ENCODE measurements at regions not wholly inside any gene's neighbourhood (a gene's known extent, or its start where the extent isn't known, plus 50 kb on each side); places are given as distances from the start of the nearest gene placed in this dataset.

DNA sequence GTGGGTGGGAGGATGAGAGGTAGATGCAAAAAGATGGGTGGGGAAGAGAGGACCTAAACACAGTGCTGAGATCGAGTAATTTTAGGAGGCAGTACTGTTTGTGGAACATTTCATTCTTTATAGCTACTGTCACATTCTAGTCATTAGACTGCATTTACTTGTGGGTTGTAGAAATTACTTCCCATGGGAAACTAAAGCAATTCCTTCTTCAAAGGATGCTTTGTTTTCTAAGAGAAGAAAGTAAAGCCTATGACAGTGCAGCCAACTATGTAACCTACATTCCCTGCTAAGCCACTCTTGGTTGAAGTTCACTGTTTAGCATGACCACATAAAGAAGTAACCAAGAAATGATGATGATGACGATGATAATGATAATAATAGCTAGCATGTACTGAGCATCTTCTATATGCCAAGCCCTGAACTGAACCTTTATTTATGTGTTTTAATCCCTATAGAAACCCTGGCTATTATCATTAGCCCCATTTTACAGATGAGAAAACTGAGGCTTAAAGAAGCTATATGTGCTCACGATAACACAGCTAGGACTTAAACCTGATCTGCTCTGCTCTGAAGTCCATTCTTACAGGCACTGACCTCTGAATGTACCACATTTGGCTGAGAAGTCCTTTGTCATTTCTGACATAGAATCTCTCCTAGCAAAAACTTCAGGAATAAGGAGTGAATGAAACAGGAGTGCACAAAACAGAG, 114.5 kb upstream of the KIT start:
- TF ChIP-seq, protein P1, sequence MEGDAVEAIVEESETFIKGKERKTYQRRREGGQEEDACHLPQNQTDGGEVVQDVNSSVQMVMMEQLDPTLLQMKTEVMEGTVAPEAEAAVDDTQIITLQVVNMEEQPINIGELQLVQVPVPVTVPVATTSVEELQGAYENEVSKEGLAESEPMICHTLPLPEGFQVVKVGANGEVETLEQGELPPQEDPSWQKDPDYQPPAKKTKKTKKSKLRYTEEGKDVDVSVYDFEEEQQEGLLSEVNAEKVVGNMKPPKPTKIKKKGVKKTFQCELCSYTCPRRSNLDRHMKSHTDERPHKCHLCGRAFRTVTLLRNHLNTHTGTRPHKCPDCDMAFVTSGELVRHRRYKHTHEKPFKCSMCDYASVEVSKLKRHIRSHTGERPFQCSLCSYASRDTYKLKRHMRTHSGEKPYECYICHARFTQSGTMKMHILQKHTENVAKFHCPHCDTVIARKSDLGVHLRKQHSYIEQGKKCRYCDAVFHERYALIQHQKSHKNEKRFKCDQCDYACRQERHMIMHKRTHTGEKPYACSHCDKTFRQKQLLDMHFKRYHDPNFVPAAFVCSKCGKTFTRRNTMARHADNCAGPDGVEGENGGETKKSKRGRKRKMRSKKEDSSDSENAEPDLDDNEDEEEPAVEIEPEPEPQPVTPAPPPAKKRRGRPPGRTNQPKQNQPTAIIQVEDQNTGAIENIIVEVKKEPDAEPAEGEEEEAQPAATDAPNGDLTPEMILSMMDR (conservative IDR thresholded peaks at IDR 0.05; ENCODE audit: low read depth, low read length): no peak
- TF ChIP-seq EZH2 (IDR thresholded peaks at IDR 0.05; ENCODE audit: borderline replicate concordance, low read depth, low read length, poor library complexity, severe bottlenecking): no peak
